ENCODE measurements at regions not wholly inside any gene's neighbourhood (a gene's known extent, or its start where the extent isn't known, plus 50 kb on each side); places are given as distances from the start of the nearest gene placed in this dataset.

DNA sequence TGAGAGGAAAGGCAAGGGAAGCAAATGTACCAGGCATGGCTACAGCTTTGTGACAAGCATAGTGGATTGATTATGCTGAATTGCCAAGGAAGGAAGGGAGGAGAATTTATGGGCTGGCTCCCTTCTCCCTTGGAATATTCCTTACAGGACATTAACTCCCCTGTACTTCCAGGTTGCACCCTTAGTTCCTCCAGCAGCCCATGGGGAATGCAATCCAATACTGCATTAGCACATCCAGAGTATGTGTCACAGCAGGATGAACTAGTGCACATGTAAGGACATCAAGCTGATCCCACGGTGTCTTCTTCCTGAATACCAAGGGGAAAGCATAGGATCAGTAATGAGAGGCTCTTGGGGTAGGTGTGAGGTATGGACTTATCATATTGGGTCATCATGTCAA, 390.7 kb upstream of the POU3F2 start:
- no peak for TF ChIP-seq POLR2AphosphoS5 (IDR thresholded peaks at IDR 0.05; ENCODE audit: low read depth, low read length)
- TF ChIP-seq POLR2A (IDR thresholded peaks at IDR 0.05; ENCODE audit: low read depth, low read length) = no peak
- TF ChIP-seq TAF1 (IDR thresholded peaks at IDR 0.05; ENCODE audit: low read depth, low read length) = no peak
